ENCODE measurements at regions not wholly inside any gene's neighbourhood (a gene's known extent, or its start where the extent isn't known, plus 50 kb on each side); places are given as distances from the start of the nearest gene placed in this dataset.
"Not testable (repeated sequence)": the region's sequence is repeated elsewhere in the genome, so short reads cannot be mapped to it uniquely, and the experiment has no call there.

DNA sequence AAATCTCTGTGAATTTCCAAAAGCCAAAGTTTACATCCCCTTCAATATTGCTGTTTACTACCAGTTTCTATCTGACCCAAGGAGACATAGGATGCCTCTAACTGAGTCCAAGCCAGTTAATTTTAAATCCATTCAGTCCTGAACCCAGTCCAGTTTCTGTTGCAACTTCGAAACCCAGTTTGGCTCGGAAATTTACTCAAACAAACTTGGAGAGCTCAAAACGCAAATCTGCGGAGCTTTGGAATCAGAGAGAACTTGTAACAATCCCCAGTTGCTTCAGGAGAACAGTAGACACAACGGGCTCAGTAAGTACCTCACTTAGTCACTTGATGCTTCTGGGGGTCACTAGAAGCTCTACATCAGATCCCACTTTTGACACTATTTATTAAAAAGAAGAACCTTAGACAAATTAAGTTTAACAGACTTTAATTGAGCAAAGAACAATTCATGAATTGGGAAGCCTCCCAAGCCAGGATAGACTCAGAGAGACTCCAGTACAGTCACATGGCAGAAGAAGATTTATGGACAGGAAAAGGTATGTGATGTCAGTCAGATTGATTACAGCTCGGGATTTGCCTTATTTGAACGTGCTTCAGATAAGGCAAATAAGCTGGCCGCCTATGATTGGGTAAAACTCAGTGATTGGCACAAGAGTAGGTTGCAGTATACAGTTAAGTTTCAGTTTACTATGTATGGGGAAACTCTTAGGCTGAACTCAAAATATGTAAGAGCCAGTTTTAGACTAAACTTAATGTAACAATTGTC lies 118.0 kb downstream of the RFPL4B start:
- DNase-seq (ENCODE audit: low read depth), result no peak

DNA sequence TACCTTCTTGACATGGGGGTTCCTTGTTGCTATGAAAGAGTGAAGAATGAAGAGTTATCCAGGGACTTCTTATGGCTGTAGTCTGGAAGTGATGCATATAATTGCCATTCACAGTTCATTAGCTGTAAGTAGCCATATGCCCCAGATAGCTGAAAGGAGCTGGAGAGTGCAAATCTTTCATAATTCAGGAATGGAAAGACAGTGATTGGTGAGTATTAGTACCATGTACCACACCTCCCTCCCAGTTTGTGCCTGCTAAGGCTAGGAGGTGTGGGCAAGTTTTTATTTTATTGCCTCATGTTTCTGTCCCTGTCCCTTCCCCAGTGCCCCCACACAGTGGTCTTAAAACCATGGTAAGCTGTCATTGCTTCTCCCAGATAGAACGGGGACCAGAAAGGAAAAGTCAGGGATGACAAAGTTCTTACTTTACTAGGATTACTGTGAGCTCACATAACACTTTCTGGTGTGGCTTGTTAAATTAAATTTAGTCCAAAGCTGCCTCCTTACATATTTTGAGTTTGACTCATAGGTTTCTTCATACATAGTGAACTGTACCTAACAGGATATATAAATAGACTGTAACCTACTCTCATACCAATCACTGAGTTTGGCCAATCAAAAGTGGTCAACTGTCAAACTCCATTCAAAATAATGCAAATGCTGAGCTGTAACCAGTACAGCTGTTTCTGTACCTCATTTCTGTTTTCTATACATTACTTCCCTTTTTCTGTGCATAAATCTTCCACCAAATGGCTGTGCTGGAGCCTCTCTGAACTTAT lies 119.4 kb downstream of the RFPL4B start:
- DNase-seq (ENCODE audit: low read depth), result no peak

DNA sequence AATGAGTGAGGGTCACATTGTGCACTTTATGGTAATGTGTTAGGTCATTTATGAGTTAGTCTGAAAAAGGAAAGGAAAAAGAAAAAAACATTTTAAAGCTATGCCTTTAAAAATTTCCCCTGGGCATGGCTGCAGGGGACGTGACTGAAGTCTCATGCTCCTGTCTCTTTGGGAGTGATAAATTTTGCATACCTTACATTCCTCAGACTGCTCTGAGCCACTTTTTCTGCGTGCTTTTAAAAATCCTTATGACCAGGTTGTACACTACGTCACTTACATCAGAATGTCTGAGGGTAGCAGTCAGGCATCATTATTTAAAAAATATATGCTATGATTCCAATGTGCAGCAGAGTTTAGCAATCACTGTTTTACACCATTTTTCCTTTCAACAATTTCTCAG lies 121.2 kb downstream of the RFPL4B start:
- no peak for DNase-seq (ENCODE audit: low read depth)

DNA sequence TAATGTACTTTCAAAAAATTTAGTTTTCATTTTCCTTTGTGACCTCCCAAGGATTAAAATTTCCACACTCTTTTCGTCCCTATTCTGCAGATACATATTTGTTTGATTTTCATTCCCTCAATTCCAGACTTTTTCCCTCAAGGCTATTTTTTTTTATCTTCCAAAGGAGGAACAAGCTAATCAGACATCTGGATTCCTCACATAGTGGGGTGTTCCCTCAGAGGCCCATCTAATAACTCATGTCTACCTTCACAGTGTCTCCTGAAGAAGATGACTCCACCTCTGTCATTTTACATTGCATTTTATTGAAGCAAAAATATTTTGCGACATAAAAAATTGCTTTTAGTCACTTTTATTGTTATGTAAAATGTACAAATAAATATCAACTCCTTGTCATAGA lies 122.2 kb downstream of the RFPL4B start:
- DNase-seq (ENCODE audit: low read depth), result no peak

DNA sequence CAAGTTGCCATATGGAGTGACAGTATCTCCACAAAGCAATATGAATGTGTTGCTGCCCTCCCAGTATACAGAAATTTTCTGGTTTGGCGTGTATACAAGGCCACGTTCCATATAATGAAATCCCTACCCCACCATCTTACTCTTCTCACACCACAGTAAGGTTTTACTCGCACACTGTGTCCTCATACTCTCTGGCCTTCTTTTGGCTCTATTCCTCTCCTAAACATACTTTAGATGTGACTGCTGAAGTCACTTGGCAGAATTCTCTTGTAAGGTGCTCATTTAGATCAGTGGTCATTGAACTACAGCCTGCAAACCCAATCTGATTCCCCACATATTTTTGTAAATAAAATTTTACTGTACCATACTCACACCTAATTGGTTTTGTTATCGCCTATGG lies 123.2 kb downstream of the RFPL4B start:
- DNase-seq (ENCODE audit: low read depth), result no peak

DNA sequence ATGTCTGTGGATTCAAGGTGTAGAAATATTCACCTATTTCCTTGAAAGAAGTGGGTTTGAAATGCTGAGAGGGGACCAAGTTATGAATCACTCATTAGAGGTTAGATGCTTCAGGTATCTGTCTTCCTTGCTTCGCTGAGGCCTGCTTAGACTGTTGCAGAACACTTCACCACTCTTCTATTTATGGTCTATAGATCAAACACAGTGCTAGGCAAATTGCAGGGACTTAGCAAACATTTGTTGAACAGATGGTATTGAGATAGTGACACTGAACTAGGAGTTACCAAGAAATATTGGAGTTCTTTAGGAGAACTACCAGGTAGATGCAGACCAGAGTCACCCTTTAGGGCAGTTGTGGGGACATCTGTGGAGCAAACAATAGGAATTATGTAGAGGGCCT lies 123.8 kb downstream of the RFPL4B start:
- DNase-seq (ENCODE audit: low read depth), result no peak

DNA sequence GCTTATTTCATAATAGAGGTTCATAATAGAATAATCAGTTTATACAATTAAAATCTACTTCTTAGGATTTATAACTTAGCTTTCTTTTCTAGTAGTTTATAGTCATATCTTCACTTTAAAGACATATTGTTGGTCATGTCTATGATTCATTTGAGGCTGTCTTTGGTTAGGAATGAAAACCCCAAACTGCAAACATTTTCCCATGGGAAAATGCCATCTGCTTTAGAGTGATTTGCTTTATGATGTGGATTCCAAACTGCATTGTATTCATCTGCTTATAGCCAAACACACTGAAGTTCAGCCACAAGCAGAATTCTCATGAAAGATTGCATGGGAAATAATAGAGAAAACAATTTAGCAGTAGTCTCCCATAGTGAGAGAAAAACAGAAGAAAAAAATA lies 128.0 kb downstream of the RFPL4B start:
- no peak for DNase-seq (ENCODE audit: low read depth)

DNA sequence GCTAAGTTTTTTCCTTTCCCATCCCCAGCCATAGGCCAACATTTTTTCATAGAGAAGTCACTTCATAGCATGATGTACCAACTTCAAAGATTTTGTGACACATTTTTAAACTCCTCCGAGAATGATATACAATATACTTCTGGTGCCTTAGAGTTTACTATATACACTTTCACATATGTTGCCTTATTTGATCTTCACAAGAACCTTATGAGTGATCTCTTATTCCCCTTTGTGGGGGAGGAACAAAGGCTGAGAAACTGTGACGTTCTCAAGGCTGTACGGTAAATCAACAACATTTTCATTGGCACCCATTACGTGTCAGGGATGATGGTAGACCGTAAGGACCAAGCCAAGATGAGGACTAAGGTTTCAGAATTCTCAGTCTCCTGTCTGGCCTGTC lies 130.0 kb downstream of the RFPL4B start:
- no peak for DNase-seq (ENCODE audit: low read depth)

DNA sequence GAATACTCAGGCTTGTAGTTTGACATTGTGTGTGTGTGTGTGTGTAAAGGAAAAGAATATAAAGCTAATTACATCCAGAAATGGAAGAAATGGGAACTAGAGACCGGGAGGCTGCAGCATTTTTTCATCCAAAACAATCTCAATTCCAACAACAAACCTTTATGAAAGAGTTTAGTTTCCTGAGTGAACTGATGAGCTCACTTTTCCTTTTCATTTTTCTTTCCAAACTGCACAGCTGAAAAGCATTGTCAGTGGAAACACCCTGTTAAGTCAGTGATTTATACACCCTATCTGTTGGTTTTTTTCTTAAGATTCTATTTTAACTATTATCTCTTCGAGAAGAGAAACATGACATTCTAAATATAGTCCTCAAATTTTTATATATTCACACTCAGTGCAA lies 130.9 kb downstream of the RFPL4B start:
- no peak for DNase-seq (ENCODE audit: low read depth)

DNA sequence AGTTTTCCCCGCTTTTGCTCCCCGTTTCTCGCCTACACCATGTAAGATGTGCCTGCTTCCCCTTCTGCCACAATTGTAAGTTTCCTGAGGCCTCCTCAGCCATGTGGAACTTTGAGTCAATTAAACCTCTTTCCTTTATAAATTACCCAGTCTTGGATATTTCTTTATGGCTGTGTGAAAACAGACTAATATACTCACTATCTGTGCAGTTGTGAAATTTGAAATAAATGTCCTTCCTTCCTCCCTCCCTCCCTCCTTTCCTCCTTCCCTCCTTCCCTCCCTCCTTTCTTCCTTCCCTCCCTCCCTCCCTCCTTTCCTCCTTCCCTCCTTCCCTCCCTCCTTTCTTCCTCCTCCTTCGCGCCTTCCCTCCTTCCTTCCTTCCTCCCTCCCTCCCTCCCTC lies 132.8 kb downstream of the RFPL4B start:
- DNase-seq (ENCODE audit: low read depth), result not testable (repeated sequence)

DNA sequence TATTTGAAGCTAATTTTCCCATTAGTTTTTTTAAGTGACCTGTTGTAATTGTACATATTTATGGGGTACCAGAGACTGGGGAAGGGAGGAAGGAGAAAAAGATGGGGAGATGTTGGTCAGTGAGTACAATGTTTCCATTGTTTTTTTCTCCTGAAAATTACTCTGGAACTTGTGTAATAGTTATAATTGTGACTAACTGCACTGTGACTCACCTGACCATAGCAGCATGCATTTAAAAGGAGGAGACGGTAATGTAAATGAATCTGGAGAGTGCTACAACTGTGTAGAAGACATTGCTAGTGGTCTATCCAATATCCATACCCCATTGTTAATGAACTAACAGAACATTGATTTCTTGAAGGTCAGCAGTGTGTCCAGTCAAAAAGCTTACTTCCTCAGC lies 133.4 kb downstream of the RFPL4B start:
- DNase-seq (ENCODE audit: low read depth), result no peak

DNA sequence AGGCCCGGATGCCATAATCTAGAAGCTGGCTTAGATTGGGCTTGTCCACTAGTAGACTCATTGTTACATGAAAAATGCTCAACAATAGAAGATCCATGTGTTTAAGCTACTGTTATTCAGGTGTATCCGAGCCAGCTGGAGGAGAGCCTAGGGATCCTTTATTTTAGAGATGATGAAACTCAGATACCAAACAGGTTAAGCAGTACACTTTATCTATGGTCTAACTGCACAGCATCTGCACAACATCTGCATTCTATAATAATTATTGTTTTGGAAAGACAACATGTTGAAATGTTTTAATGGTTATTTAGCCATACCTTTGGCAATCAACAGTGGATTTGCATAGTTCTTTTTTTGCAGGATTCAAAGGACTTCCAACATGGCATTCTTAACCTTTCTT lies 134.1 kb downstream of the RFPL4B start:
- DNase-seq (ENCODE audit: low read depth), result no peak

DNA sequence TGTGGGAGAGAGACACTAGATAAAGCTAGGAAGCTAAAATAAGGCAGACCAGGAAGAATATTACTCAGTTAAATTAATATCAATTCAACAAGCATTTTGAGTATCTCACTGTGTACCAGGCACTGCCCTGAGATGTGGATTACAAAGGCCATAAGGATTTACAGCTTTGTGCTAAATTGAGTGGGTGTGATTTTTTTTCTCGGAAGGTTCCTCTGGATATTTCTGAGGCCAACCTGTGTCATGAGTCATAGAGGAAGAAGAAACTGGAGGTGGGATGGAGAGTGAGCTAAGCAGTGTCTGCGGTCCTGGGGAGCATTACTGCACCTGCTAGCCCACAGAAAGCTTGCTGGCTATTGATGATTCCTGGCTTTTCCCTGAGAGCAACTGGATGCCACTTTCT lies 135.2 kb downstream of the RFPL4B start:
- DNase-seq (ENCODE audit: low read depth), result no peak

DNA sequence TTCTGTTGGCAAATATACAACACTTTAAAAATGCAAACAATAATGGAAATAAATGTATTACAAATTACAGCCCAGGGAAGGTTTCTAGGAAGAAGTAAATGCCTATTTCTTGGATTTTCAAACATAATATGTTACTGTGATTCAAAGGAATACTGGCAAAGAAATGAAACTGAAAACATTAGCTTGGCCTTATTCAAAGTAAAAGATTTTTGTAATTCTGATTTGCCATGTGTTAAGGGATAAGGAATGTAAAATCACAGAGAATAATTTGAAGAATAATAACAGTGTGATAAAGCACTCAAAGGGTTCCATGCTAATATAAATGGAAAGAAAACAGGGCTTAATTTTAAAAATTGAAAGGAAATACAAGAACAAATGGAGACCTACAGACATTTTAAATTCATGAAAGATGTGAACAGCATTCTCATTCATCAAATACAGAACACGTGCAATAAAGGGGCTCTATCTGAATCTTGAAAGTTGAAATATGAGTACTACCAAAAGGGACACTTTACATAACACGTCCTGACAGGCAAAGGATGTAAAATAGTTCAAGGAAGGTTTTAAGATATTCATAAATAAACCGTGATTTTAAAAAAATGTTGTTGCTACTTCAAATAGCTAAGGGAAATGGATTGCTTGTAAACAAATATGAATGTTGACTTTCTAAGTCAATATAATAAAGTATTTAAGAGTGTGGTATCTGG lies 138.1 kb downstream of the RFPL4B start:
- DNase-seq (ENCODE audit: low read depth), result no peak

DNA sequence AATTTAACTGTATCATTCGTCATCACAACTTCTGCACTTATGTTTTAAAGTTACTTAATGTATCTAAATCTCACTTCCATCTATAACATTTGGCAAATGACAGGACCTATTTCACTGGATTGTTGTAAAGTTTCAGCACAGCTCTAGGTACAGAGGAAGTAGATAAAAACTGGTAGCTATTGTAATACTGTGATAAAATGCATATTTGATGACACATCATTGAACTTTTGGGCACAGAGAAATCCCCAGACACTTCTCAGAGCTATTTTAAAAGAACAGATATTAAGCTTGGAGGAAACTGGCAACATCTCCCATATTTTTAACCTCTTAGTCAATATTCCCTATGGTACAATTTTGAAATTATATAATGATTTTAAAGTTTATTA lies 138.7 kb downstream of the RFPL4B start:
- no peak for DNase-seq (ENCODE audit: low read depth)

DNA sequence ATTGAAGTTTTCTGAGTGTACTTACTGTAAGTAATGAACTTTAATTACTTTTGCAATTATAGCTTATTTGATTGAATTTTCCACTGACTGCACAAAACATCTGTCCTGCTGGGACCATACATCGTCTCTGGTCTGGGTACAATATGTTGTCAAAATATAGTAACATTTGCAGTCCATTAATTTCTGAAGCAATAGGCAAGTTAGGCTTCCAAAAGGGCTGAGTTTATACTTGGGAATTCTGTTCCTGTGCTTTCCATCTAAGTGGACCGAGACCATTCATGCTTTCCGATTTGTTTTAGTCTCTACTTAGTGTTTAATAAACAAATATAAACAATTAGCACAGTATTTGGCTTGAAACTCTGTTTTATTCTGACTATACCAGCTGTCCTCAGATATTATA lies 139.3 kb downstream of the RFPL4B start:
- no peak for DNase-seq (ENCODE audit: low read depth)

DNA sequence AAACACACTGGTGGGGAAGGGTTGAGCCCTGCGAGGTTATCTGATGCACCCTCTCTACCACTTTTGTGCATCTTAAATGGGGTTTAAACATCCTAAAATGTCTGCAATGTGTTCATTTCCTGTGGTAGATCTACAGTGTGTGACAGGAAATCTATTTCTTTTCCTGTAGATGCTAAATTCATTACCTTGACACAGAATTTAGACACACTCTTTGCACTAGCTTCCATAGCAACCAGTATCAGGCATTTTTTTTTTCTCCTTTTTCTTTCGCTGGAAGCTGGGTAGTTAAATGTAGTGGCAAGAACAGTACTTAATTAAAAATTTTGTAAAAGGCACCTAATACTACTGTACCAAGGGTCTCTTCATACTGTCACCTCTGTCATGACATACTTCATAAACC lies 141.1 kb downstream of the RFPL4B start:
- no peak for DNase-seq (ENCODE audit: low read depth)

DNA sequence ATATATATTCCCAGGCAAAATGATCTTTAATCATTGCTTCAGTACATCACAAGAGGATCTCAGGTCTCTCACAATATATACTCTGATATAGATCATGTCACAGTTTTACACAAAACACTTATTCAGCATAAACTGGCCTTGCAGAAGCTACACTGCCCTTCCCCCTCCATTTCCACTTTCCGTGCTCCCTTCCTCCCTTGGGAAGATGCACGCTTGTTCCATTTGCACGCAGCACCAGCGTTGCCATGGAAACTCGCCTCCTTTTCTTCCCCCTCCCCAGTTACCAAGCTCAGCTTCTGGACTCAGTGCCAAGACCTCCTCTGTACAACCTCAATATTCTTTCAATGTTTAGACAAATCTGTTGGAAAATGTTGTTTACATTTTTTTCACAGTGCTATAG lies 154.6 kb downstream of the RFPL4B start:
- no peak for DNase-seq (ENCODE audit: low read depth)

DNA sequence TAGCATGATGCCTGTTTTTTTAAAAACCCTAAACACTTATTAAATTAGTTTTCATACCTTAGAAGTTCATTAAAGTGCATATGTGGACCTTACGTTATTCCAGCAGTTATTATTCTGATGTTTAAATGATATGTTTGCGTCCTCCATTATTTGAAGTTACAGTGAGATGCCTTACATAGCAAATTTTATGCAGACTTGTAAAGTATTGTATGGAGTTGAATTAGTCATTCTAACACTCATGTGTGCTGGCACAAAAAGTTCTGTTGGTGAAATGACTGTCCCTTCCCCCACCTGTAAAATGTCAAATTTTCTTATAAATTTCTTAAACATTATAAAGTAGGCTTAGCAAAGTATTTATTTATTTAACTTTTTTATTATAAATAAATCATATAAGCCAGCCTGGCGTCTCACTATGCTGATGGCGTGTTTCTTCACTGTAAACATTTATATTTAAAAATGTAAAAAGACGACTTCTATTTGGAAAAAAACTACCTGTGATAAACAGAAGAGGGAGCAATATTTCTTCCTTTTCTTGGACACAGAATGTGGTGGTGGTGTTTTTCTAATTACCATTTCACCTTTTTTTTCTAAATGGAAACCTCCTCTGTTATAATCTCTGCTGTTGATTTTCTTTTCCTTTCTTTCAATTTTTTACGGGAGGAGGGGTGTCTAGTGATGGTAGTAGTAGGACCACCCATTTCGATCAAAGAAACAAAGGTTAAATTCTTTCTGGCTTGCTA lies 155.4 kb downstream of the RFPL4B start:
- no peak for DNase-seq (ENCODE audit: low read depth)

DNA sequence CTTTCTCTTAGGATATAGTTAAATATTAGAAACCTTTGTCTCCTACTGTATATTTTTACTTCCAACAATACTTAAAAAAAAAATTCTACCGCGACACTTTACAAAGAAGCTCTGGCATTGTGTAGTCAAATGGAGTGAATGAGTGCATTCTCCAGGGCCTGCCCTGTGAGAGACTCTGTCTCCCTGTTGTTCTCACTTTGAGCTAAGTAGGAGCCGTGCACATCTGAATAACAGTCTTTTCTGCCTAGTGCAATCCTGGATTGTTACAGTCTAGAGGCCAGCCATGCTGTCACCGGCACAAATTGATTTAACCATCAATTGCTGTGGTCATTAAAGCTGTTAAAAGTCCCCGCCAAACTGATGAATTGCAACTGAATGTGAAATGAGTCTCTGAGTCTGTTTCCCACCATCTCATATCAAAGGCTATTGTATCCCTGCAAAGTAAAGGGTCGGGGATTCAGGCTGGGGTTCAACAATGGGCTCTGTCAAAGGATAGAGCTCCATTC lies 156.0 kb downstream of the RFPL4B start:
- no peak for DNase-seq (ENCODE audit: low read depth)

DNA sequence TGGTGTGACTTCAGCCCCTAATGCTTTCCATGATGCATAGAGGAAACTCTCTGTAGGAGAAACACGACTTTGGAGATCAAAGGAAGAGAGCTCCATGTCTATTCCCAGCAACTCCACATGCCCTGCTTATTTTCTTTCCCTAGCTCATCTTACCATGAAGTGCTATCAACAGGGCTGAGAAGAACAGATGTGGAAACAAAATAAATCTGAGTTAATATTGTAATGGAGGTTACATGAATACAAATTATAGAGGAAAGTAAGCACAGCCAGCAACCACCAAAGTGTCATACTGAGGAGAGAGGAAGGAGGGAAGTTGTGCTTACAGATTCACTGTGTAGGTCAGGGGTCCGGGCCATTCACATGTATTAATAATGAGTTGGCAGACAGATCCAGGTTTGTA lies 157.5 kb downstream of the RFPL4B start:
- no peak for DNase-seq (ENCODE audit: low read depth)

DNA sequence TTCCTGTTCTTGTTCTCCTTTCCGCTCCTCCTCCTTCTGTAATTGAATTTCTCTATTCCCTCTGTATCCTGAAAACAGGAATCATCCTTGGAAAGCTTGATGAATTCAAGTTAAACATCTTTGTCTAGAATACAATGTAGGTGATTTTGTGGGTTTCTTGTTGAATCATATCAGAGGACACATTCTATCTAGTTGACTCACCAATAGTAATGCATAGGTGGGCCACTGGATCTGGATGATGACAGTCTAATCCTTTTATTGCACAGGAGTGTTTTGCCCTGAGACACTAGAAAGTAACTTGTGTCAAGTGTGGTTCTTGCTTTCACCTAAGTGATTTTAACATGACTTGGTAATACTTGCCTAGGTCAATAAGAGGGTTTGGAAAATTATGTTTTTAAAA lies 164.3 kb downstream of the RFPL4B start:
- DNase-seq (ENCODE audit: low read depth), result no peak
